ENCODE measurements at regions not wholly inside any gene's neighbourhood (a gene's known extent, or its start where the extent isn't known, plus 50 kb on each side); places are given as distances from the start of the nearest gene placed in this dataset.

GRCh38 chr2:126302043-126302442 lies 353.9 kb upstream of the GYPC start:
- H3K27ac ChIP-seq (ENCODE audit: low read depth, low read length, poor library complexity, severe bottlenecking) = no peak overlapping the region
- TF ChIP-seq EZH2 (IDR thresholded peaks at IDR 0.05; ENCODE audit: borderline replicate concordance, low read length) = no peak
- no peaks in the 10 kb centered on the region for H3K27me3 ChIP-seq (ENCODE audit: insufficient read depth, low read length)
- H3K4me3 ChIP-seq (ENCODE audit: low read depth, low read length, poor library complexity, severe bottlenecking) = no peak overlapping the region
- H3K36me3 ChIP-seq (ENCODE audit: insufficient read depth, low read length) = no peaks in the 10 kb centered on the region
- H3K9ac ChIP-seq (ENCODE audit: low read length) = no peak overlapping the region
- no peaks in the 10 kb centered on the region for H3F3A ChIP-seq (ENCODE audit: insufficient read depth, low read length)
- no peaks in the 10 kb centered on the region for H3K9me2 ChIP-seq (ENCODE audit: low read depth, low read length)
- no peak overlapping the region for H3K4me2 ChIP-seq (ENCODE audit: low read length)
- no peaks in the 10 kb centered on the region for H3K9me3 ChIP-seq (ENCODE audit: low read length)
- no peaks in the 10 kb centered on the region for H3K4me1 ChIP-seq (ENCODE audit: insufficient read depth, low read length, severe bottlenecking)
- H2AFZ ChIP-seq (ENCODE audit: low read length) = no peak overlapping the region
- H4K20me1 ChIP-seq (ENCODE audit: insufficient read depth, low read length) = no peaks in the 10 kb centered on the region
- H3K79me2 ChIP-seq (ENCODE audit: insufficient read depth, low read length) = no peaks in the 10 kb centered on the region

GRCh38 chr2:126303113-126303512 lies 352.8 kb upstream of the GYPC start:
- Histone ChIP-seq H3K36me3 (ENCODE audit: insufficient read depth, low read length) (no peaks in the 10 kb centered on the region), H3K27me3 (ENCODE audit: insufficient read depth, low read length) (no peaks in the 10 kb centered on the region), H2AFZ (ENCODE audit: low read length) (no peak overlapping the region), H3K4me3 (ENCODE audit: low read depth, low read length, poor library complexity, severe bottlenecking) (no peak overlapping the region), H3K27ac (ENCODE audit: low read depth, low read length, poor library complexity, severe bottlenecking) (no peak overlapping the region), H3K9ac (ENCODE audit: low read length) (no peak overlapping the region), H3F3A (ENCODE audit: insufficient read depth, low read length) (no peaks in the 10 kb centered on the region), H3K79me2 (ENCODE audit: insufficient read depth, low read length) (no peaks in the 10 kb centered on the region), H3K9me3 (ENCODE audit: low read length) (no peaks in the 10 kb centered on the region), H3K9me2 (ENCODE audit: low read depth, low read length) (no peaks in the 10 kb centered on the region), H4K20me1 (ENCODE audit: insufficient read depth, low read length) (no peaks in the 10 kb centered on the region), H3K4me2 (ENCODE audit: low read length) (no peak overlapping the region), H3K4me1 (ENCODE audit: insufficient read depth, low read length, severe bottlenecking) (no peaks in the 10 kb centered on the region)
- no peak for TF ChIP-seq CTCF (IDR thresholded peaks at IDR 0.05; ENCODE audit: low read length)
- no peak for TF ChIP-seq EZH2 (IDR thresholded peaks at IDR 0.05; ENCODE audit: borderline replicate concordance, low read length)

GRCh38 chr2:126304154-126304553 lies 351.8 kb upstream of the GYPC start:
- TF ChIP-seq EZH2 (IDR thresholded peaks at IDR 0.05; ENCODE audit: borderline replicate concordance, low read length) = no peak
- no peak for TF ChIP-seq CTCF (IDR thresholded peaks at IDR 0.05; ENCODE audit: low read length)
- Histone ChIP-seq H3K4me3 (ENCODE audit: low read depth, low read length, poor library complexity, severe bottlenecking) (no peak overlapping the region), H3F3A (ENCODE audit: insufficient read depth, low read length) (no peaks in the 10 kb centered on the region), H3K9me2 (ENCODE audit: low read depth, low read length) (no peaks in the 10 kb centered on the region), H3K36me3 (ENCODE audit: insufficient read depth, low read length) (no peaks in the 10 kb centered on the region), H3K79me2 (ENCODE audit: insufficient read depth, low read length) (no peaks in the 10 kb centered on the region), H3K27ac (ENCODE audit: low read depth, low read length, poor library complexity, severe bottlenecking) (no peak overlapping the region), H4K20me1 (ENCODE audit: insufficient read depth, low read length) (no peaks in the 10 kb centered on the region), H3K27me3 (ENCODE audit: insufficient read depth, low read length) (no peaks in the 10 kb centered on the region), H3K4me1 (ENCODE audit: insufficient read depth, low read length, severe bottlenecking) (no peaks in the 10 kb centered on the region), H3K4me2 (ENCODE audit: low read length) (no peak overlapping the region), H3K9ac (ENCODE audit: low read length) (no peak overlapping the region), H2AFZ (ENCODE audit: low read length) (no peak overlapping the region), H3K9me3 (ENCODE audit: low read length) (no peaks in the 10 kb centered on the region)

GRCh38 chr2:126306539-126306938 lies 349.4 kb upstream of the GYPC start:
- Histone ChIP-seq H3K79me2 (ENCODE audit: insufficient read depth, low read length) (no peaks in the 10 kb centered on the region), H3K27me3 (ENCODE audit: insufficient read depth, low read length) (no peaks in the 10 kb centered on the region), H2AFZ (ENCODE audit: low read length) (no peak overlapping the region), H3K36me3 (ENCODE audit: insufficient read depth, low read length) (no peaks in the 10 kb centered on the region), H3K9me3 (ENCODE audit: low read length) (no peaks in the 10 kb centered on the region), H3K27ac (ENCODE audit: low read depth, low read length, poor library complexity, severe bottlenecking) (no peak overlapping the region), H3K4me3 (ENCODE audit: low read depth, low read length, poor library complexity, severe bottlenecking) (no peak overlapping the region), H3K4me2 (ENCODE audit: low read length) (no peak overlapping the region), H4K20me1 (ENCODE audit: insufficient read depth, low read length) (no peaks in the 10 kb centered on the region), H3K9me2 (ENCODE audit: low read depth, low read length) (no peaks in the 10 kb centered on the region), H3K4me1 (ENCODE audit: insufficient read depth, low read length, severe bottlenecking) (no peaks in the 10 kb centered on the region), H3K9ac (ENCODE audit: low read length) (no peak overlapping the region), H3F3A (ENCODE audit: insufficient read depth, low read length) (no peaks in the 10 kb centered on the region)
- TF ChIP-seq CTCF (IDR thresholded peaks at IDR 0.05; ENCODE audit: low read length) = no peak
- no peak for TF ChIP-seq EZH2 (IDR thresholded peaks at IDR 0.05; ENCODE audit: borderline replicate concordance, low read length)
